Hepatic stellate cell (primary cell): ENCODE measurements at regions not wholly inside any gene's neighbourhood (a gene's known extent, or its start where the extent isn't known, plus 50 kb on each side); places are given as distances from the start of the nearest gene placed in this dataset.
A peak's percentile ranks its signal among the peaks of the same experiment; 100 is the strongest.
"Not testable (repeated sequence)": the region's sequence is repeated elsewhere in the genome, so short reads cannot be mapped to it uniquely, and the experiment has no call there.

Experiments
- DNase-seq: peaks from one replicate; pipeline ENCODE4 v3.0.0; 2011; ENCODE audit warnings: low spot score

GRCh38 chr4:186814535-186815070 lies 90.9 kb upstream of the FAT1 start:
- no peak for DNase-seq

DNA sequence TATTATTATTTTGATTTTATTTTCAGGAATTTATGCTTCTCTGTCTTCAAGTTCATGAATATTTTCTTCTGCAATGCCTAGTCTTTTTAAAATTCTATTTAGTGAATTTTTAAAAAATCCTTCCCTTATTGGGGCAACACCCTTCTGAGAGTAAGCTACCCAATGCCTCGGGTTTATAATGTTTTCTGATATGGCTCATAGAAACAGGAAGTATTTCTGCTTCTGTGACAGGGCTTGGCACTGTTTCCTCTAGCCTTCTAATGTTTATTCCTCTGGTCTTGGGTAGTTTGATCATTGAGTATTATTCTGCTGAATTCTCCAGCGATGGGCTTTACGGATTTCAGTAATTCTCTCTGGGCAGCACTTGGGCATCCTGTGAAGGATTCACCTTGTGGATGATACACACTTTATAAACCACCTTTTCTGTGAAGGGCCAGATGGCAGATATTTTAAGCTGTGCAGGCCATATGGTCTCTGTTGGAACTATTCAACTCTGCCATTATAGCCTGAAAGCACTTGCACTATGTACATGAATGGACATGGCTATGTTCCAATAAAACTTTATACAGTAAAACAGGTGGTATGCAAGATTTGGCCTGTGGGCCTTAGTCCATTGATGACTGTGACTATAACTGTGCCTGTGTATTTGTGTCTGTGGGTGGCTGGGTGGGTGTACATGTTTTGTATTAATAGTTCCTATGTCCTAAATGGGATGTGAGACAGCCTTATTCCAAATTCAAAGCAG lies 95.9 kb upstream of the FAT1 start:
- no peak for DNase-seq

DNA sequence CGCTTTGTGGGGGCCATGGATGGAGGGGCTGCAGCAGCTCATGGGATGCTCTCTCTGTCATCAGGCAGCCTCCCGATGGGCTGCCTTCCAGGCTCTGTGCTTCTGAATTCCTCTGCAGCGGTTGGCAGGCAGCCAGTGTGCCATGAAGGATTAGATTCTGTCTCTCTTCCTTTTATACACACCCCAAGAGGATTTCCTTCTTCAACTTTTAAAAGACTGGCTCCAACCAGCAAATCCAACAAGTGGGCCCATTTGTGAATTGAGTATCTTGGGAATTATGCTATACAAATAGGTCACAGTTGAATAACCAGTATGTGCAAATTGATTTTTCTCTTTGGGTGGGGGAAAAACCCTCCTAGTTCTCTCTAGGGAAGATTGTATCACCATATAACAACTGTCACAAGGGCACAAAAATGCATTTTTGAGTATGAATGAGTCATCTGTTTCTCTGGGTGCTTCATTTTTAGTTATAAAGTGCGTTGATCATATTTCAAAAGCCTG lies 96.8 kb upstream of the FAT1 start:
- peak; percentile 35 for DNase-seq

DNA sequence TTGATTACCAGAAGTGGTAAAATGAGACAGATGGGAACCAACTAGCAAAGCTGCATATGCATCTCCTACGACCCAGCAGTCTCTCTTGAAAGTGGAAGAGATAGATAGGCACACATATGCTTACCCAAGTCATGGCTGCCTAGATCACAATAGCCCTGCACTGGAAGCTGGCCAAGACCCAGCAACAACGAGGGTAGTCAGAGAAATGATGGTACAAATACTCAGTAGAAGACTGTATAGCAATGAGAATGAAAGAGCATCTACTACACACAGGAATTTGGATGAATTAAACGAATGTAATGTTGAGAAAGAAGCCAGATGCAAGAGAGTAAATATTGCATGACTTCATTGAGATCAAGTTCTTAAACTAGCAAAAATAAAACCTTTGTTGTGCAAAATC lies 100.3 kb upstream of the FAT1 start:
- no peak for DNase-seq

DNA sequence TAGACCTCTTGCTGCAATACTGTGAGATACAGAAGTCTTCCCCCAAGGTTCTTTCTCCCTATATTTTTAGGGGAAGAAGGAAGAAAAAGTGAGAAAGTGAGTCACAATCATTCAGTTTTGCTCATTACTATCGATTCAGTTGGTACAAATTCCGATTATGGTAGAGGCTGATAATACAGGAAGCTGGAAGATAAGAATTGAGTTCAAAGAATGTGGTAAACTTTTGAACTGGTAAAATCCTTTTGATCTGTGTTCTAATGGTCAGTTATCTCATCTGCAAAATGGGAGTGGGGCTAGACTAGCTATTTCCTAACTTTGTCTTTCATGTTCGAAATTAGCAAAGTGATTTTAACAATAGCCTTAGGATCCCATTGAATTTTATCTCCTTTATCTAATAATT lies 101.4 kb upstream of the FAT1 start:
- no peak for DNase-seq

- no peak for DNase-seq
These were observed 102.3 kb upstream of the FAT1 start for GRCh38 chr4:186826006-186826405.

- DNase-seq = no peak
These were observed 103.3 kb upstream of the FAT1 start for GRCh38 chr4:186826846-186827533.

GRCh38 chr4:186827534-186827897 lies 103.9 kb upstream of the FAT1 start:
- DNase-seq = no peak

DNA sequence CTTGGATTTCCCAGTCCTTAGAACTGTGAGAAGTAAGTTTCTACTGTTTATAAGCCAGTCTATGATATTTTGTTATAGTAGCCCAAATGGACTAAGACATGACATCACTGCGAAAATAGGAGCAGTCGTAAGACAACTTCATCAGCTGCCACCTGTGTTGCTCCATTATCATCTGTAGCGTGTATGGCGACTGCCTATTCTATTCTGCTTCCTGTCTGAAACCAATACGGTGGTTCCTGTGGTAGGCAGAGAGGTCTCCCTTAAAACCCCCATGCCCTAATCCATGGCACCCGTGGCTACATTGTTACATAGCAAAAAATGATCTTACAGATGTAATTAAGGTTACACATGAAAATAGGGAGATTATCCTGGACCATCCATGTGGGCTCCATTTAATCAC lies 105.4 kb upstream of the FAT1 start:
- no peak for DNase-seq

DNA sequence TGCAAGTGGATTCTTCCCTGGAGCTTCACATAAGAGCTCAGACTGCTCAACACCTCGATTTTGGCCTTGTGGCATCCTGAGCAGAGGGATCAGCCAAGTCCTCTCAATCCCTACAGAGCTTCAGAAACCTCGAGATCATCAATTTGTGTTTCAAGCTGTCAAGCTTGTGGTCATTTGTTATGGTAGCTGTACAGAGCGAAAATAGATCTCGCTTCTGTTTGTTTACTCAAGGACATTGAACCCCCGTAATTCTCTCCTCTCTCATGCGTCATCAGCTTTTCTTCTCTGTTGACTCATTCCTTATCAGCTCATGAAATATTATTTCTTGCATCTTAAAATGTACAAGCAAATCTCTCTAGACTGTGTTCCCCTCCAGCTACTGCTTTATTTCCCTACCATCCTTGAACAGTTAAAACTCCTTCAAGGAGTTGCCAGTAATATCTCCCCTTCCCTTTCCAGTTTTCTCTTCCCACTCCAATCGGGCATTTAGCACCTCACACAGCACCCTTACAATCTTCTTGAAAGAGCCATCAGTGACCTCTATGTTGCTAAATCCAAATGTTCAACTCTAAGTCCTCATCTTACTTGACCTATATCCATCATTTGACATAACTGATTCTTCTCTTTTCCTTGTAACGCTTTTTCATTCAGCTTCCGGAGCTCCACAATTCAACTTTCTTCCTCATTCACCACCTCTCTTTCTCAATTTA lies 106.2 kb upstream of the FAT1 start:
- DNase-seq = peak; percentile 60

- DNase-seq = no peak
These were observed 107.9 kb upstream of the FAT1 start for GRCh38 chr4:186831574-186831973.

DNA sequence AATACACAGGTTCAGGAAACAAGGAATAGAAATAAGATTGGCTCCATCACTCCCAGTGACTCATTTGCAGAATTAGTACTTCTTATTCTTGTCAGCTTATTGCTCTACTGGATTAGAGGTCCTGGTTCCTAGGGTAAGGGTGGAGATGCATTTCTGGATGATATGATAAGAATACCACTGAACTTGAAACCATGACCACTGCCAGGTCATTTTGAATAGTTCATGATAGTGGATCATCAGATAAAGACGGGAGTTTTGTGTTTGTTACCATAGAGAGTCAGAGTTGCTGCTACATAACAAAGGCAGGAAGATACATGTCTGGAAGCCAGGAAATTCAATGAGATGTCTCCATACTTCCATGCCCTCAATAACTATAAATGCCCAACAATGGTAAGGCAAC lies 109.2 kb upstream of the FAT1 start:
- no peak for DNase-seq

GRCh38 chr4:186837463-186837862 lies 113.8 kb upstream of the FAT1 start:
- not testable (repeated sequence) for DNase-seq

- DNase-seq = no peak
These were observed 114.6 kb upstream of the FAT1 start for GRCh38 chr4:186838295-186838694.

- peak; percentile 58 for DNase-seq
These were observed 115.7 kb upstream of the FAT1 start for GRCh38 chr4:186839122-186840037.

DNA sequence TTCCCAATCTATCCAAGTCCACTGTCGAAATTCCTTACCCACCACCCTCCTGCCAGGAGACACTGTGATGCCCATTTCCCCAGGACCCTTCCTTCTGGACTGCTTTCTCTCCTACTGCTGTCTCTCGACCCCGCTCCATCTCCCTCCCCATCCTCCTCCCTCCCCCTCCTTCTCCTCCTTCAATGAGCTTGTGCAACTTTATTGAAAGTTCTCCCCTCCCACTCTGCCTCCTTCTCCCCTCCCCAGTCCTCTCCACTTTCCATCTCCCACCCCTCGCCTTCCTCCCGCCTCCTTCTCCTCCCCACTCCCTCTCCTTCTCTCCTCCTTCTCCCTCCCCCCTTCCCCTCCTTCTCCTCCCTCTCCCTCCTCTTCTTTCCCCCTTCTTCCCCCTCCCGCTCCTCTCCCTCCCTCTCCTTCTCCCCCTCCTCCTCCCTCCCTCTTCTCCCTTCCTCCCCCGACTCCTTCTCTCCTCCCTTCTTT lies 116.6 kb upstream of the FAT1 start:
- DNase-seq = no peak

GRCh38 chr4:186840771-186841301 lies 117.2 kb upstream of the FAT1 start:
- no peak for DNase-seq

GRCh38 chr4:186844059-186844681 lies 120.5 kb upstream of the FAT1 start:
- DNase-seq = peak; percentile 43

DNA sequence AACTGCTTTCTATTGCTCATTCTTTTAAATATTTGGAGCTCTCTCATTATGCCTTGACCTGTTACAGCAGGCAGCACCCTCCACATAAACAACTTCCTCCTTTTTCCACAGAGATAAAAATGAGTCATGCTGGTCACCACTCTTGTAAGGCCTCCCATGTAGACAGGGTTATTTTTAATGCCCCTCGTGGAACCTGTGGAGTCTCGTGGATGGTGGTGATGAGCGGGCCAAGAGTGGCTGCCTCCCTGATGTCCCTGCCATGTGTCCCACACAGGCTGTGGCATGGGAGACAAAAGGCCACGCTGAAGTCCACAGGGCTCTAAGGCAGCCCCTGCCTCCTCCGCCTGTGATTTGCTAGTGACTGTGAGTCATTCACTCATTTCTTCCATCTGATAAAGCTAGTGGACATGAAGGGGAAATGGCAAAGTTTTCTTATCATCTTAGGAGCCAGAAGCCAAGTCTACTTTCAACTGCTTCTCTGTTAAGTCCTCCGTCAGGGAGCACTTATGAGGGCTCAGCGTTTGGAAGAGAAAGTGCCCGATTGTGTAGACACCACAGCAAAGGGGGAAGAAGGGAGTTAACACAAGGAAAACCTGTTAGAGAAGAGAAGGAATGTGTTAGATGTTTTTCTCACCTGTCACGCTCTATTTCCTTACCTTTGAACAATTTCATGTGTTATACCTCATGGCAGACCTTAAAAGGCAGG lies 121.6 kb upstream of the FAT1 start:
- peak; percentile 81 for DNase-seq

GRCh38 chr4:186846426-186846825 lies 122.8 kb upstream of the FAT1 start:
- no peak for DNase-seq
